Activated CD8-positive, alpha-beta memory T cell treated with anti-CD3 and anti-CD28 coated beads for 1 hour (primary cell): ENCODE measurements at regions not wholly inside any gene's neighbourhood (a gene's known extent, or its start where the extent isn't known, plus 50 kb on each side); places are given as distances from the start of the nearest gene placed in this dataset.

Experiments
- DNase-seq, 2 donors: peaks; one replicate each; pipeline ENCODE4 v3.0.0-alpha.2; 2020; ENCODE audit warnings: low read depth in 1 of 2; ENCODE audit errors: extremely low read depth in 1 of 2

DNA sequence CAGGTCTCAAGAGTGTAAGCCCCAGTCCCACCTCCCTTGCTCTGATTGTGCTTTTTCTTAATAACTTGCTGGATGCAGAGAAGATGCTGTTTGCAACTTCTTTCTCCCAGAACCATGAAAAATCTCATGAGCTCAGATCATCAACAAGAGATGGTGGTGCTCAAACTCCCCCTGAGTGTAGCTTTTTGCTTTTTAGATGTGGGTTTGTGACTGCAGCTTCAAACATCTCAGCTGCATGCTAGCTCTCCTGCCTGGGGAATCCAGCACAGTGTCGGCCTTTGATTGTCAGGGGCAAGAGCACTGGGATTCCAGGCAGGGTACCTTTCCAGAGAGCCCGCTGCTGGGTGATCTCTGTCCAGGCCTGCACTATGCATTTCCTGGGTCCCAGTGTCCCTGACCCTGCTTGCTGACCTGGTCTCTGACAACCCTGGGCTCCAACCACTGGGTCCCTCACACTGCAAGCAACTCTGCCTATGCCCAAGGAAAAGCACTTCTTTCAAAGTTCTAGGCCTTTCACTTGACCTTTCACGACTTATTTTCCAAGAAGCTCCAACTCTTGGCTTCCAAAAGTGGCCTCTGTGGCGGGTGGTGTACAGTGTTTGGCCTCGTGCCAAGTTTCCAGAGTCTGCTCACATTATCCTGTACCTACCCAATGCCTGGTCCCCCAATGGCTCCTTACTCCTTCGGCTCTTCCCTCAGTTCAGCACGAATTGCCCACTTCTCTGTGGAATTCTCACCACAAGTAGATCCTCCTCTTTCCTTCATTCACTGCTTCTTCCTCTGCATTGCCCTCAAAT lies 69.7 kb upstream of the LY86 start:
- DNase-seq = no peak

DNA sequence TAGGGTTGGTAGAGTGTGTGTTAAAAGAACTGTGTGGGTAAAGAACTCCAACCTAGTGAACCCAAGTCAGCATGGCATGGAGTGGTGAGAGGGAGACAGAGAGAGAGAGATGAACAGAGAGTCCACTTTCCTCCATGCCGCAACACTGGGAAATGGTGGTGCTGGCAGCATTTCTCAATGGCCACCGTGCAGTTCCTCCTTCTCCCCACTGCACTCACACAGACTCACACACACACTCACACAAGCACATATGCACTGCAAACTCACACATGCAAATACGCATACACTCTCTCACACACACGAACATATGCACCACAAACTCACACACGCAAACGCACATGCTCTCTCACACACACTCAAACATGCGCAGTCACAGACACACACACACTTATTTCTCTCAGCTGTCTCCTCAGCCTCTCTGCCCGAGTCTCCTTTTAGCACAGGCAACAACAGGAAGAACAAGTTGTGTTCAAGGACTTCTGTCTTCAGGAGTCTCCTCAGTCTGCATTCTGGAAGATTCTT lies 66.5 kb upstream of the LY86 start:
- DNase-seq = no peak

DNA sequence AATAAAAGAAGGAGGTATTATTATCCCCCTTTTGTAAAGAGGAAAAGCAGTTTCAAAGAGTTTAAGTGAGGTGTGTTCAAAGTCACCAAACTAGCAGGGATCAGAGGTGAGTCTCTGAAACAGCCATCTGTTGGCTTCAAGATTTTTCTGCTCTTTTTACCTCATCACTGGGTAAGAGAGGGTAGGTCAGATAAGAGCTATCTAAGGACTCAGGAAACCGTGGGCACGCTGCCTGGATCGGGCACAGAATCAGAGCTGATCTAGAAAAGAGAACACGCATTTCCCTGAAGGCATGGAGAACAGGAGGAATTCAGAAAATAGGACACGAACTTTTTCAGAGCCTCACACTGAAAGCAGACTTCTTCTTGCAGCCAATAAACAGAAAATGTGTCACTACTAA lies 65.8 kb upstream of the LY86 start:
- no peak for DNase-seq

DNA sequence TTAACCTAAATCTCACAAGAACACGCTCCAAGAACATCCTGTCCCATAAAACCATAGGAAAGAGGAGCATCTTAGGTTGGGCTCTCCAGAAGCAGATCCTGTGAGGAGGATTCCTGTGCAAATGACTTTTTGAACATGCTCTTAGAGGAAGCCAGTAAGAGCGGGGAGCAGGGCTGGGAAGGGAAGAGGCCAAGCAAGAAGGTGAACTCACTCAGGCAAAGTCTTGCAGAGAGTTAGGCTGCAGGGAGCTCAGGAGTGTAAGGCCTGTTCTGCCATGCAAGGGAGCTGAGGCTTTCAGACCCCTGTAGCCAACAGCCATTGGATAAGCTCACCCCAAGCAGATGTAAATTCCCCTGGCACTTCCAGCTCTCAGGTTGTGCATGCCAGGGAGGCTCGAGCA lies 63.6 kb upstream of the LY86 start:
- no peak for DNase-seq

DNA sequence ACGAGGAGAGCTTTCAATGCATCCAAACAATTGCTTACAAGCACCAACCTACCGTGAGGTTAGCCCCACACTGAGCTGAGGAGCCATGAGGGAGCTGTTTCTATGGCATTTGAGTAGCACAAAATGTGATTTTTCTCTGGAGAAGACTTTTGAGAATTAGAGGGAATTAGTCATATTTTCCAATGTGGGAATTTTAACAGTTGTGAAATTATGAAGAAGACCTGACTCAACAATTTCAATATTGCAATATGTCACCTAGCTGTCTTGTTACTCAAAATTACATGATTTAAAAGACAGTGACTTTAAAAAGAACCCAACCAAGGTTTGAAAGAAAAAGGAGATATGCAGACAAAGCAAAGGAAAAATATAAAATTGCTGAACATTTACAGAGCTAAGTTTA lies 62.6 kb upstream of the LY86 start:
- no peak for DNase-seq

DNA sequence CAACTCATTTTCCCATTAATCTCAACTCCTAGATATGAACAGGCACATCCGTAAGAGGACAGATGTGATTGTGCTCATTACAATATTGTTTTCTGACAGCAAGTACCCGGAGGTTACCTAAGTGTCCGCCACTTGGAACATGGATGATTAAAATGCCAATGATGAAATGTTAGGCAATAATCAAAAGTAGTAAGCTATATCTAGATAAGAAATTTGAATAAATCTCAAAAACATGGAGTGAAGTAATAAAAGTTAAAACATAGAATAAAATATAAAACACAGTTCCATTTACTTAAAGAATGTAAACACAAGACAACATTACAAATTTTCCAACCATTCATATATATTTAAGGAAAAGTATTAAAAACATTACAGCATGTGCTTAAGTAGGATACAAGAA lies 59.2 kb upstream of the LY86 start:
- no peak for DNase-seq

DNA sequence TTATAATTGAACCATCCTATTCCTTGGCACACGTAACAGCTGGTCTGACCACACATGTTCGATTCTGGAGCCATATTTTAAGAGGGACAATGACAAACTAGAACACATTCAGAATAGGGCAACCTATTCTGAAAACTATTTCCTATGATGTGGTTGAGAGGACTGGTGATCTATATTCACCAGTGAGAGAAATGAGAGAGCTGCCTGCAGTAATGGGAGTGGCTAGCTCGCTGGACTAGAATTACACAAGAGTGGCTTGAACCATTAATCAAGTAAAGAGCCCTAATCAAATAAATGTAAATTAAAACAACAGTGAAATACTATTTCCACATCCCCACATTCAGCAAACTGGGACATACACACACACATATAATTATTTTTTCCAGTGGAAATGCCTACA lies 55.3 kb upstream of the LY86 start:
- DNase-seq = no peak

DNA sequence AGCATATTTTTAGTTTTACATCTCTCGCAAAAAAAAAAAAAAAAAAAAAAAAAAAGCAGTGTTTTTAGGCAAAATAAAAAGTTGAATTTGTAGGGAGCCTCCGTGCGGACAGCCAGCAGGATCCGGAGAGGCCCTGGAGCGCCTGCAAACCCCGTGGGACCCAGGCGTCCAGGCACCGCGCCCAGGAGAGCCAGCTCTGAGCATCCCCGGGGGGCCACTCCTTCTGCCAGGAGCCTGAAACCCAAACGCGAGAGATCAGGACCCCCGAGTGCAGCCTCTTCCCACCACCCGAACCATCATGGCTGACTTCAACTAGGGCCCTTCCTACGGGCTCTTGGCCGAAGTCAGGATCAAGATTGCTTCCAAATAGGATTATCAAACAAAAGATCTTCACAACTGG lies 54.1 kb upstream of the LY86 start:
- DNase-seq = no peak

DNA sequence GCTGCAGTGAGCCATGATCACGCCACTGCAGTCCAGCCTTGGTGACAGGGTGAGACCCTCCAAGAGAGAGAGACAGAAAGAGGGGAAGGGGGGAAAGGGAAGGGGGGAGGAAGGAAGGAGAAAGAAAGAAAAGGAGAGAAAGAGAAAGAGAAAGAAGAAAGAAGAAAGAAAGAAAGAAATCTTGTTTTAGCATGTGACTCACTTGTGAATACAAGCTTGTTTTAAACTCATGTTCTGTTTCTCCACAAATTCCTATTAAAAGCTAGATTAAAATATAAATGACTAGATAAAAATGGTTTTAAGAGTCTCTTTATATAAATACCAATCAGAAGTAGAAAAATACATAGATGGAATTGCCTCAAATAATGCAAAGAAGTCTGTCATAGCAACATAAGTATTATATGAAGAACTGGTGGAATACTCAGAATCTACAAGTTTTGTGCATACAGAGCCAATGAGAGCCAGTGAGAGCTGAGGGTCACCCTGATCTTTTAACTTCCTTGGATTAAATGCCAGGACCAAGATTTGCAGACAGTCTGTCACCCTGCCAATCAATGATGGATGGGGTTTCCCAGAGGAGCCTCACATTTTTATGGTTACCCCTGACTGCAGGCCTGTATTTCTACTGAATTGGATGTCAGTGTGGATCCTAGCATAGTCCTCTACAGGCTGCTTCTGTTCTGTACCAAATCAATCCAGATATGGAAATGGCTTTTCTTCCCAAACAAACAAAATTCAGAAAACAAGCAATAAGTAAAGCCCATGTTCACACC lies 50.8 kb upstream of the LY86 start:
- no peak for DNase-seq

DNA sequence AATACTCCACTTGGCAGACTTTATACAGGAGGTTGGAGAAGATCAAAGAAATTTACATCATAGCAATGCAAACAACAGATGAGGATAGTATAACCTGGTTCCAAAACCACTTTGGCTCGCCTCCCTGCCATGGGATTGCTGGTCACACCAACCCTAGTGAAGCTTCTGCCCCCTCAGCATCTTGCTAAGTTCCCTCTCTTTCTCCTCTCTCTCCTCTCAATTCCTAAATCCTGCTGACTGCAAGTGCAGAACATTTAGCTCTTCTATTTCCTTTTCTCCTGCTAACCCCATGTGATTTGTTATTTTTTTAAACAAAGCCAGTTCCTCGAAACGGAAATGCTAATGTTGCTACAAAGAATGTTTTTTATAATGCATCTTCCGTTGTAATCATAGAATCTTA lies 50.3 kb upstream of the LY86 start:
- DNase-seq = no peak
